ENCODE measurements at regions not wholly inside any gene's neighbourhood (a gene's known extent, or its start where the extent isn't known, plus 50 kb on each side); places are given as distances from the start of the nearest gene placed in this dataset.

- in situ Hi-C loops (cut with MboI; ENCODE audit: low pct_ligation_motif_present in 1 of 4, low pct_unique_long_range_greater_than_20kb in 1 of 4, low sequenced_read_pairs in 3 of 4) (no loop called here), intact Hi-C loops (cut with DNase I; ENCODE audit: low total_unique reads) (no loop called here)
- no peaks in the 10 kb centered on the region for H3K4me1 ChIP-seq
- no peaks in the 10 kb centered on the region for H3K9me3 ChIP-seq
- no peak for TF ChIP-seq POLR2A (IDR thresholded peaks at IDR 0.05)
- no peak for TF ChIP-seq POLR2AphosphoS5 (IDR thresholded peaks at IDR 0.05)
- TF ChIP-seq EP300 (IDR thresholded peaks at IDR 0.05; ENCODE audit: low read depth) = no peak
- TF ChIP-seq CTCF (IDR thresholded peaks at IDR 0.05) = no peak
- H3K27me3 ChIP-seq = no peaks in the 10 kb centered on the region
- 80 to 81% methylated on average over 1 to 11 of the region's 11 CpGs for WGBS, 2 donors (ENCODE audit: low coverage in 1 of 2)
- H3K36me3 ChIP-seq = no peaks in the 10 kb centered on the region
- no peak for DNase-seq
- H3K4me3 ChIP-seq = no peak overlapping the region
- no peak overlapping the region for H3K27ac ChIP-seq
These were observed 242.3 kb upstream of the COPS8 start for GRCh38 chr2:236843161-236843968.

GRCh38 chr2:236844711-236845110 lies 241.0 kb upstream of the COPS8 start:
- intact Hi-C loops (cut with DNase I; ENCODE audit: low total_unique reads) (no loop called here), in situ Hi-C loops (cut with MboI; ENCODE audit: low pct_ligation_motif_present in 1 of 4, low pct_unique_long_range_greater_than_20kb in 1 of 4, low sequenced_read_pairs in 3 of 4) (no loop called here)
- Histone ChIP-seq H3K9me3 (no peaks in the 10 kb centered on the region), H3K27ac (no peak overlapping the region), H3K27me3 (no peaks in the 10 kb centered on the region), H3K4me3 (no peak overlapping the region), H3K4me1 (no peaks in the 10 kb centered on the region), H3K36me3 (no peaks in the 10 kb centered on the region)
- TF ChIP-seq EP300 (IDR thresholded peaks at IDR 0.05; ENCODE audit: low read depth) (no peak), CTCF (IDR thresholded peaks at IDR 0.05) (no peak), POLR2A (IDR thresholded peaks at IDR 0.05) (no peak), POLR2AphosphoS5 (IDR thresholded peaks at IDR 0.05) (no peak)
- no peak for DNase-seq
- WGBS, 2 donors (ENCODE audit: low coverage in 1 of 2) = 80 to 94% methylated on average over 1 to 3 of the region's 3 CpGs

- no peak for DNase-seq
- H3K27ac ChIP-seq = no peak overlapping the region
- no peak overlapping the region for H3K4me3 ChIP-seq
- no peaks in the 10 kb centered on the region for H3K4me1 ChIP-seq
- intact Hi-C loops (cut with DNase I; ENCODE audit: low total_unique reads) = no loop called here
- H3K27me3 ChIP-seq = no peaks in the 10 kb centered on the region
- no peaks in the 10 kb centered on the region for H3K9me3 ChIP-seq
- H3K36me3 ChIP-seq = no peaks in the 10 kb centered on the region
- TF ChIP-seq POLR2AphosphoS5 (IDR thresholded peaks at IDR 0.05) (no peak), EP300 (IDR thresholded peaks at IDR 0.05; ENCODE audit: low read depth) (no peak), CTCF (IDR thresholded peaks at IDR 0.05) (no peak), POLR2A (IDR thresholded peaks at IDR 0.05) (no peak)
- in situ Hi-C loops (cut with MboI; ENCODE audit: low pct_ligation_motif_present in 1 of 4, low pct_unique_long_range_greater_than_20kb in 1 of 4, low sequenced_read_pairs in 3 of 4) = no loop called here
- WGBS, 2 donors (ENCODE audit: low coverage in 1 of 2) = 81 to 83% methylated on average over 4 to 6 of the region's 6 CpGs
These were observed 238.7 kb upstream of the COPS8 start for GRCh38 chr2:236847023-236847422.

GRCh38 chr2:236847538-236848263 lies 238.0 kb upstream of the COPS8 start:
- no peak overlapping the region for H3K4me3 ChIP-seq
- no peak overlapping the region for H3K27ac ChIP-seq
- TF ChIP-seq POLR2AphosphoS5 (IDR thresholded peaks at IDR 0.05) (no peak), POLR2A (IDR thresholded peaks at IDR 0.05) (no peak), EP300 (IDR thresholded peaks at IDR 0.05; ENCODE audit: low read depth) (no peak), CTCF (IDR thresholded peaks at IDR 0.05) (no peak)
- intact Hi-C loops (cut with DNase I; ENCODE audit: low total_unique reads) (no loop called here), in situ Hi-C loops (cut with MboI; ENCODE audit: low pct_ligation_motif_present in 1 of 4, low pct_unique_long_range_greater_than_20kb in 1 of 4, low sequenced_read_pairs in 3 of 4) (no loop called here)
- H3K9me3 ChIP-seq = no peaks in the 10 kb centered on the region
- 40 to 69% methylated on average over 1 to 3 of the region's 3 CpGs for WGBS, 2 donors (ENCODE audit: low coverage in 1 of 2)
- H3K27me3 ChIP-seq = no peaks in the 10 kb centered on the region
- H3K4me1 ChIP-seq = no peaks in the 10 kb centered on the region
- no peak for DNase-seq
- no peaks in the 10 kb centered on the region for H3K36me3 ChIP-seq
